ENCODE measurements at regions not wholly inside any gene's neighbourhood (a gene's known extent, or its start where the extent isn't known, plus 50 kb on each side); places are given as distances from the start of the nearest gene placed in this dataset.

GRCh38 chr11:45045683-45046471 is 95.2 kb upstream of the TP53I11 start:
- H3K4me3 ChIP-seq (ENCODE audit: low read length): no peak overlapping the region
- DNase-seq (ENCODE audit: low read depth): no peak
- no peak for TF ChIP-seq CTCF (conservative IDR thresholded peaks at IDR 0.05; ENCODE audit: low read depth, low read length)

GRCh38 chr11:45048313-45048841 is 97.7 kb upstream of the TP53I11 start:
- no peak overlapping the region for H3K4me3 ChIP-seq (ENCODE audit: low read length)
- no peak for DNase-seq (ENCODE audit: low read depth)
- TF ChIP-seq CTCF (conservative IDR thresholded peaks at IDR 0.05; ENCODE audit: low read depth, low read length): no peak

- no peak for TF ChIP-seq CTCF (conservative IDR thresholded peaks at IDR 0.05; ENCODE audit: low read depth, low read length)
- DNase-seq (ENCODE audit: low read depth): no peak
- no peak overlapping the region for H3K4me3 ChIP-seq (ENCODE audit: low read length)
These were observed 97.4 kb upstream of the PRDM11 start for GRCh38 chr11:45048870-45049691.

- no peak for TF ChIP-seq CTCF (conservative IDR thresholded peaks at IDR 0.05; ENCODE audit: low read depth, low read length)
- no peak overlapping the region for H3K4me3 ChIP-seq (ENCODE audit: low read length)
- DNase-seq (ENCODE audit: low read depth): no peak
These were observed 96.3 kb upstream of the PRDM11 start for GRCh38 chr11:45050111-45050510.

GRCh38 chr11:45051621-45052020 is 94.8 kb upstream of the PRDM11 start:
- TF ChIP-seq CTCF (conservative IDR thresholded peaks at IDR 0.05; ENCODE audit: low read depth, low read length): no peak
- DNase-seq (ENCODE audit: low read depth): no peak
- no peak overlapping the region for H3K4me3 ChIP-seq (ENCODE audit: low read length)

- H3K4me3 ChIP-seq (ENCODE audit: low read length): no peak overlapping the region
- DNase-seq (ENCODE audit: low read depth): no peak
- TF ChIP-seq CTCF (conservative IDR thresholded peaks at IDR 0.05; ENCODE audit: low read depth, low read length): no peak
These were observed 94.1 kb upstream of the PRDM11 start for GRCh38 chr11:45052361-45052760.
